ENCODE measurements at regions not wholly inside any gene's neighbourhood (a gene's known extent, or its start where the extent isn't known, plus 50 kb on each side); places are given as distances from the start of the nearest gene placed in this dataset.
"Not testable (repeated sequence)": the region's sequence is repeated elsewhere in the genome, so short reads cannot be mapped to it uniquely, and the experiment has no call there.

DNA sequence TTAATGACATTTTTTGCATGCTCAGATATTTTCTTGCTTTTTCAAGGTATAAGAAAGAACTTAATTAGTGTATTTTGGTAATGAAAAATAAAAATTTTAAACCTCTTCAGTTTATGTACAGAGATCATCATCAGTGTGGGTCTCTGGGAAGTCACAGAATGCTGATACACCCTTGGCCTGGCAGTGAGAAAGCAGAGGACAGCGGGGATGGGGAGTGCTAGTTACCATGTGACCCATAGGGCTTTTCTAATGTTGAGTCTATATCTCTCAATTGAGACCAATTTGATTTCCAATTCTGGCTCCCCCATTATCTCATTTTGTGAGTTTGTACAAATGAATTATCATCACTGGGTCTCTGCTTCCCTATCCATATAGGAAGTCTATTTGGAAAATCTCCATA lies 305.7 kb downstream of the CYRIA start:
- DNase-seq: no peak

DNA sequence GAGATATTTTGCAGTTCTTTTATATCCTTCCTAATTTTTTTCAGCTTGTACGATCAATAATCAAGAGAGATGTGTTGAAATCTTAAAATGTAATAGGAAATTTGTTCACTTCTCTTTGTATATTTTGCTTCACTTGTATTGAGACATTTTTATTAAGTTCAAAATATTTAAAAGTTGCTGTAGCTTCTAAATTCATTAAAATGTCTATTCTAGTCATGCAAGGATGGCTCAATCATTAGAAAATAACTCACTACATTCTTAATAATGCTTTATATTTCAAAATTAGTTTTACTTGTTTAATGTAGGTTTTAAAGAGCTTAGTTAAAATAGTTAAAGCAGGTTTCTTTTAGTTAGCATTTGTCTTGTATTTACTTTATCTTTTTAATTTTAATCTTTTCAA lies 308.4 kb downstream of the CYRIA start:
- no peak for DNase-seq

DNA sequence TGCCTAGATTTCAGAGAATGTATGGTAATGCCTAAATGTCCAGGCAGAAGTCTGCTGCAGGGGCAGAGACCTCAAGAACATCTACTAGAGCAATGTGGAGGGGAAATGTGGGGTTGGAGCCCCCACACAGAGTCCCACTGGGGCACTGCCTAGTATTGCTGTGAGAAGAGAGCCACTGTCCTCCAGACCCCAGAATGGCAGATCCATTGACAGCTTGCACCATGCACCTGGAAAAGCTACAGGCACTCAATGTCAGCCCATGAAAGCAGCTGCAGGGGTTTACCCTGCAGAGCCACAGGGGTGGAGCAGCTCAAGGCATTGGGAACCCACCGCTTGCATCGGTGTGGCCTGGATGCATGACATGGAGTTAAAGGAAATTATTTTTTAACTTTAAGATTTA lies 314.1 kb downstream of the CYRIA start:
- DNase-seq: no peak

DNA sequence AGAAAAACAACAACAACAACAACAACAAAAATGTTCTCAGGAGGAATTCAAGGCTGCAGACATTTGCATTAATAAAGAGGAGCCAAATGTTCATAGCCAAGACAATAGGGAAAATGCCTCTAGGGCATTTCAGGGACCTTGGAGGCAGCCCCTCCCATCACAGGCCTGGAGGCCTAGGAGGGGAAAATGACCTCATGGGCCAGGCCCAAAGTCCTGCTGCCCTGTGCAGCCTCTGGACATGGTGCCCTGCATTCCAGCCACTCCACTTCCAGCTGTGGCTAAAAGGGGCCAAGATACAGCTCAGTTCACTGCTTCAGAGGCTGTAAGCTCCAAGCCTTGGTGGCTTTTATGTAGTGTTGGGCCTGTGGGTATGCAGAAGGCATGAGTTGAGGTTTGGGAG lies 314.5 kb downstream of the CYRIA start:
- DNase-seq: no peak

DNA sequence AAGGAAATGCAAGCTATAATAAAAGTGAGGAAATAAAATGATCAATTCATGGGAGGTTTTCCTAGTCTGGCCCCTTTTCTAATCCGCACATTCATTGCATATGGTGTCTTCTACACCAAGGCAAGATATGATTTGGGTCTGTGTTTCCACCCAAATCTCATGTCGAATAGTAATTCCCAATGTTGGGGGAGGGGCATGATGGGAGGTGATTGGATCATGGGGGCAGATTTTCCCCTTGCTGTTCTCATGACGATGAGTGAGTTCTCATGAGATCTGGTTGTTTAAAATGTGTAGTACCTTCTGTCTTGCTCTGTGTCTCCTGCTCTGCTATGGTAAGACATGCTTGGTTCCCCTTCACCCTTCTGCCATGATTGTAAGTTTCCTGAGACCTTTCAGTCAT lies 315.4 kb downstream of the CYRIA start:
- DNase-seq: no peak

DNA sequence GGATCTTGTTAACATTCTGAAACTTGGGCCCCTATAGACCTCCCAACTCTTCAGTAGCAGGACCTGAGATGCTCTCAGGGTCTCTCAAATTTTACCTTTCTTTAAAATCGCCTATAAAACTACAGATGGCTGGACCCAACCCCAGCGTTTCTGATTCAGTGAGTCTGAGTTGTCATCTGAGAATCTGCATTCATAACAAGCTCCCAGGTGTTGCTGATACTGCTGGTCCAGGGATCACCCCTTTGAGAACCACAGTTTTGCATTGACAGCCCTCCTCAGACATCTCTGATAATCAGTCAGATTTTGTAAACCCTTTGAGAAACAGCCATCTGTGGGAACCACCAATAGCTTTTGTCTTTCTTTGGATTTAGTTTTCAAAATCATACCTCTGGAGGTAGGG lies 315.8 kb downstream of the CYRIA start:
- DNase-seq: no peak

DNA sequence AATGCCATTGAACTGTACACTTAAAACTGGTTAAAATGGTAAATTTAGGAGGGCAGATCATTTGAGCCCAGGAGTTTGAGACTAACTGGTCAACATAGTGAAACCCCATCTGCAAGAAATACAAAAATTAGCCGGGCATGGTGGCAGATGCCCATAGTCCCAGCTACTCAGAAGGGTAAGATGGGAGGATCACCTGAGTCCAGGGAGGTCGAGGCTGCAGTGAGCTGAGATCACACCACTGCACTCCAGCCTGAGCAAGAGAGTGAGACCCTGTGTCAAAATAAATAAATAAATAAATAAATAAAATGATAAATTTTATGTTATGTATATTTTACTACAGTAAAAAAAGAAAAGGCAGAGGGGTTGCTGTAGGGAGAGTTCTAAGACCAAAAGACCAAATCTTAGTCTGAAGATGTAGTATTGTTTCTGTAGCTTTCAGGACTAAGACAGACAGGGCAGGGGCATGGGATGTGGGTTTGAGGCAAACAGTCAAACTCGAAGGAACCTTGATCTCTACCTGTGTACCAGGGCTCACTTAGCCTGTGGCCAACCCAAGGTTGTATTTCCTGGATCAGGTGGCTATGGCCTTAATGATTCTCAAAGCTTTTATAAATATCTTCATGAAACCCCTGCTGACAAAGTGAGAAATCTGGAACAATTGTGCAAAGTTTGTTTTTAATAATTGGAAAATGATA lies 316.7 kb downstream of the CYRIA start:
- DNase-seq: no peak

DNA sequence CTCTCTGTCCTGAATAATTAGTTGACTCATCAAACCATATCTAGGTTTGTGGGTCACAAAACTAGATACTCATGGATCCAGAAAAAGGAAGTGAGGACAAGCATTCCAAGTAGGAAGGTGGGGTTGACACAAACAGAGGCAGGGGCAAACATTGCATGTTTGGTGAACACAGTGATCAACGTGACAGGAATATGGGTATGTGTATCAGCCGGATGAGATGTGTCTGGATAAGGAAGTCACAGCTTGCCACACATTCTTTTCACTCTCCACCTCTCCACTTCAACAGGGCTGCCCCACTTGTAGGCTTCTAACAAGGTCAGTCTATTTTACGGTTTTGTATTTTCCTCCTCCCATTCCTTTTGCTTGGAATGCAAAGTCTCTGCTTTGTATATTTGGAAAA lies 319.0 kb downstream of the CYRIA start:
- no peak for DNase-seq

DNA sequence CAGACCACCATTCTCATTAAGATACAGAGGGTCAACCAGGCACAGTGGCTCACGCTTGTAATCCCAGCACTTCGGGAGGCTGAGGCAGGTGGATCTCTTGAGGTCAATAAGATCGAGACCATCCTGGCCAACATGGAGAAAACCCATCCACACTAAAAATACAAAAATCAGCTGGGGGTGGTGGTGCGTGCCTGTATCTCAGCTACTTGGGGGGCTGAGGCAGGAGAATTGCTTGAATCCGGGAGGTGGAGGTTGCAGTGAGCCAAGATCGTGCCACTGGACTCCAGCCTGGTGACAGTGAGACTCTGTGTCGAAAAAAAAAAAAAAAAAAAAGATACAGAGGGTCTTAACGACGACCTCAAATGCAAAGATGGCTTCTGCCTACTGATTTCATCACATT lies 320.4 kb downstream of the CYRIA start:
- DNase-seq: not testable (repeated sequence)

DNA sequence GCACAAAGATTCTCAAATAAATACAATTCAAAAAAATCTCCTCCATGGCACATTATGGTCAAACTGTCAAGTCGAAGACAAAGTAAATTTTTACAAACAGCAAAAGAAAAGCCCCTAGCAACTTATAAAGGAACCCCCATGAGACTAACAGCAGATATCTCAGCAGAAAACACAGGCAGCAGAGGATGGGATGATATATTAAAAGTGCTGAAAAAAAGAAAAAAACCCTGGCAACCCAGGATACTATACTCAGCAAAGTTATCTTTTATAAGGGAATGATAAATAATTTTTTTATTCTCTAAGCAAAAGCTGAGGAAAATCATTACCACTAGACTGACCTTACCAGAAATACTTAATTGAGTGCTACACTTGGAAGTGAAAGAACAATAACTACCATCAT lies 326.4 kb downstream of the CYRIA start:
- DNase-seq: no peak

DNA sequence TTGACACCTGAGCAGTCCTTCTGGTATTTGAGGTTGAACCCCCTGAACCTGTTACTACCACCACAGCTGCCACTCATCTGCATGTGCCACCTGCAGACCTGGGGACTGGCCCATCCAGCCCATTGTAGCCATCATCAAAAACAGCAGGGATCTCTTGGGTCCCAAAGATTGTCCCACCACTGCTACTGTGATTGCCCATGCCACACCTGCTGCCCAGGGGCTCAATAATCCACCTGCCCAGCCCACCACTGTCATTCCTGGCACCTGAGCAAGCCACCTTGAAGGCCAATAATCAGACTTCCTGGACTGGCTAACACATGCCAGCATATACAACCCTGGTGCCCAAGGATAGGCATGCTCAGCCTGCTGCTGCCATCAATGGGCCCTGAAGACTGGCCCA lies 327.6 kb downstream of the CYRIA start:
- no peak for DNase-seq

DNA sequence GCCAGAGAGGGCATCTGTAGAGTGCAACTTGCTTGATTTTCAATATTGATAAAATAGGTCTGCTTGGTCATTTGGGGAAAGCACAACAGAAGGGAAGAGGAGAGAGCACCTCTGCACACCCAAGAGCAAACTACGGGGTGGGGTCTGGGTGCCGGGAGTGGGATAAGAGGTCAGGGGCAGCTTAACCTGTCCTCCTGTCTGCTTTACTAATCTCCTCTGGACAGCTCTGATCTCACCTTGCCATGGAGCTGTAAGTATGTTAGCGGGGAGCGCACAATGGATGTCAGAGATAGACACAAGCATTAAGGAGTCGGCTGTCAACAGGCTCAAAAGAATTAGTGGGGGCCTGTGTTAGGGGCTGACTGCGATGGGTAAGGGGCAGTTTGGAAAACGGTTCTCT lies 328.7 kb downstream of the CYRIA start:
- DNase-seq: no peak

DNA sequence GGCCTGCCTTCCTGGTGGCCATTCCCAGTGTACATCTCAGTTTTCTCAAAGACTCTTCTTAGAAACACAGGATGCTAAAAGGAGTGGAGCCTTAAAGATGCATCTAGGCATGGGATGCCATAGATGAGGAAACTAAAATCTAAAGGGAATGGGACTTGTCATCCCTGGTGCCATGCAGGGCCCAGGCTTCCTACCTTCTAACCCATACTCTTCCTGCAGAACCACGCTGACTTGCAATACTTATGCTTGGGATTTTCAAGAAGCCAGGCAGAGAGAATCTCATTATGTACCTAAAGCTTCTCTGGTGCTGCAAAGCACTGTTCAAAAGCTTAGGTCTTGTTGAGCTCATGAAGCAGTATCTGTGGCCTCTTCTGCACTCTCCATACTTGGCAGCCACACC lies 329.1 kb downstream of the CYRIA start:
- no peak for DNase-seq

DNA sequence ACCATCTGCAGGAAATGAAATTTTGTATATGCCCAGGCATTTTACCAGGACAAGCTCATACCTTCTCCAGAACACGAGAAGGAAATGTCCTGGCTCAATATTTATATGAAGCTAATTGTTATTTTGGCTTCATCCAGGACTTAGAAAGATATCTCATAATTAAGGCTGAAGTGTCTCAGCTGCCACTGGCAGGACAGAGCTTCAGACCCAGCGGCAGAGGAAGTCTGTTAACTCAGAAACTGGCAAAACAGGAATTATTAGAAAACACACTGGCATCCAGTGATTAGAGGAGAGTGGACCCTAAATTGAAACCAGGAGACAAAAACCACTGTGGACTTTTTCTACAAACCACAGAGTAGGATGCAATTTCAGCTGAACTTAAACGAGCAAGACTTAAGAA lies 329.7 kb downstream of the CYRIA start:
- no peak for DNase-seq

DNA sequence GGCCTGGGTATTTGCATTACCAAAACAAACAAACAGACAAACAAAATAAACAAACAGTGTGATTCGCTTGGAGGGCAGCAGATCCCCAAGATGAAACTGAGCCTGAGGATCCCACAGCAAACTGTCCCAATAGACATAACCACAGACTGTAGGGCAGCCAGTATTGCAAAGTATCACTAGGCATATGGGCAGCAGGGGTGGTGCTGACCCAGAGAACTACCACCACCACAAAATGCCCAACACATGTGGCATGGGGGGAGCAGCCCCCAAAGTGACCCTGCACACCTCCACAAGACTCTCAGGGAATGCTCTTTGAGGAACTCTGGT lies 330.1 kb downstream of the CYRIA start:
- DNase-seq: no peak

DNA sequence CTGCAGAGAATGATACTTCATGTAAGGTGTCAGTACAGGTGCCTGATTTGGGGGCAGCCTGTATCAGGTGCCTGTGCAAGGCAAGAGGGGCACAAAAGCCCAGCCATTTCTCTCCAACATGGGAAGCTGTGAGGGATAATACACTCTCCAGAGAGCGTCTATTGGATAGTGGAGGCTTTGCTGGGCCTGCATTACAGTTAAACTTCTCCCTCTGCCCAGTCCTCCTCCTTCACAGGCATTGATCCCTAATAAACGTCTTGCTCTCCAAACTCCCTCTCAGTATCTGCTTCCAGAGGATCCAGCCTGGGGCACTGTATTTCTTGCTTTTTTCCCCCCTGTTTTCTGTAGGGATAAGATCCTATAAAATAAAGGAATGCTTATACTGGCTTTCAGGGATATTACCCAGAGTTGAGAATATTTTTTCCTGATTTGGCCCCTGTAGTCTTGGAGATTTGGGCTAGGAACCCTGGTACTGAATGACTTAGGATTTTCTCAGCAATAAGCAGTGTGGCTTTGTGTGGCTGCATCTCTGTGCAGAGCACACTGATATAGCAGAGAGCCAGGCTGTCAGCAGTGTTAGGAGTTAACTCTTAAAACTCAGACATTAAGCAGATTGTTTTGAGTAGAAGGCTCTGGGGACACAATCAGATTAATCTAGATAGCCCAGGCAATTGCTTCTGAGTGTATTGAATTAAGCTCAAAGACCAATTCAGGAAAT lies 330.6 kb downstream of the CYRIA start:
- no peak for DNase-seq

DNA sequence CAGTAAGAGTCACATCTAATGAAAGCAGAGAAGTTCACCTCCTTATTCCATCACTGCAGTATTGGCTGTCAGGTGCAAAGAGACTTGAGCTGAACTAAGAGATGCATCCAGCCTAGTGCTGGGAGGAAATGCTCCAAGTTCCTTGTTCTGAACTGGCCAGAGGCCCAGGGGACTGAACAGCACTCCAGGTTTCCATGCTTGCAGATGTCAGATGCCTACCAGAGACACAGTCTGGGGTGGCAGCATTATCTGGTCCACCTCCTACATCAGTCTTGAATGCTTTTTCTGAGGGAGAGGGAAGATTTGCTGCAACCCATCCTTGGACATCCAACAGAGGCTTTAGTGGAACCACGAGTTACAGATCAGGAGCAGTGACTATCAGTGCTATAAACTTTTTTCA lies 331.3 kb downstream of the CYRIA start:
- no peak for DNase-seq

DNA sequence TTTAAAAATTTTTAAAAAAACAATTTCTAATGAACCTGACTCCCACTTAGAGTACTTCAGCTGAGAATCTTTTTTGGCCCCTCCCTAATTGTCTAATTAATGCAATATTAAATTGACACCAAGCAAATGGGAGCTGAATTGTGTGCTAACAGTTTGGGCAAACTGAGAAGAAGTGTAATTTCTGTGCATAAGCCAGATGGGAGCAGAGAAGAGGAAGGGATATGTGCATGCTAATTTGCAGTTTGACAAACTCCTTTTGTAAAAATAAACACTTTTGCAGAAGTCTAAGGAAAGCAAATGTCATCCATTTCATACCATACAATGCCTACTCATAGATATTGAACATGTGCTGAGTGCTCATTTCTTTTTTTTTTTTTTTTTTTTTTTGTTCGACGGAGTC lies 332.0 kb downstream of the CYRIA start:
- no peak for DNase-seq

DNA sequence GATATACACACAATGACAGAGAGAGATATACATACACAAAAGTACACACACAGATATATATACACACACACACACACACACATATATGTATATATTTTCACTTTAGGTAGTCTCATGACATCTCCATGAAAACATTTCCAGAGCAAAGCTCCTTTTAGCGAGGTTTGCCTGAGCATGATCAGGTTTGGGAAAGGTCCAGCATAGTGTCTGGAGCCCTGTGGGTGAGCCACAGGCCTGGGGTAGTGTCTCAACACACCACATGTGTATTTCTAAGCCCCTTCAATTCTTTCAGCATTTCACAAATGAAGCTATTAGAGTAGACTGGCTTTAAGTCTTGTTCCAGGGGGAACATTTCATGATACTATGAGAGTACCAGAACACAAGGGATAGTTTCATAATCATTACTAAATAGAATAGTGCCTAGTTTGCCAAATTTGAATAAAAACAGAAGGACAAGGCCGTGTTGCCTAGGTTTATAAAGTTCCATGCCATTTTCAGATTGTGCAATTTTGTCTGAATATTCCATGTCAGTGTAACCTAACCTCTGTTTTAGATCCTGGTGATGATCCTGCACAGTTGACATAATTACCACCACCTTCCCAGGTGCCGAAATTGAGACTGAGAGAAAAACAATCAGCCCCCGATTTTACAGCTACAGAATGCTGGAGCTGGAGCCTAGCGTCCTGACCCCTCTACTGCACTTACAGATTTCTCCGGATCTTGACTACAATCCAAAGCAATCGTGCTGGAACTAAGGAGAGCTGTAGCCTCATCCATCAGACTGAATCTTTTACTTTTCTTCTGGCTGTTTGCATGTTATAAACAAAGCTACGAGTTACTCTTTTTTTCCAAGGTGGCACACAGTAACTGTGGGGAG lies 332.7 kb downstream of the CYRIA start:
- DNase-seq: no peak

DNA sequence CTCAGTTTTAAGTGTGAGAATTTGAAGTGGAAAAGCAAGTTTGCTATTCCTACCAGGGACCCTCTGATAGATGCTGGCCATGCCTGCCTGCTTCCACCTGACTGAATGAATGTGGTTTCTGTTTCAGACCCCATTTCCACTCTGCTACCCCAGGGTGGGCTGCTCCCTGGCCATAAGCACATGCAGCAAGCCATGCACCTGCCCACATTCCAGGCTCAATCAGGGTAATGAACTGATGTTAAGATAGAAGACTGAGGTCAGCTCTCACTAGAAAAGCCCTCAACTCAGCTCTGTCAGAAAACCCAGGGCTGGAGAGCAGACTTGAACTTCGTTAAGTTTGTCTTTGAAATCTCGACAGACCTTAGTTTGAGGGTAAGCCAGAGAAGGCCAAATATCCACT lies 333.9 kb downstream of the CYRIA start:
- no peak for DNase-seq

DNA sequence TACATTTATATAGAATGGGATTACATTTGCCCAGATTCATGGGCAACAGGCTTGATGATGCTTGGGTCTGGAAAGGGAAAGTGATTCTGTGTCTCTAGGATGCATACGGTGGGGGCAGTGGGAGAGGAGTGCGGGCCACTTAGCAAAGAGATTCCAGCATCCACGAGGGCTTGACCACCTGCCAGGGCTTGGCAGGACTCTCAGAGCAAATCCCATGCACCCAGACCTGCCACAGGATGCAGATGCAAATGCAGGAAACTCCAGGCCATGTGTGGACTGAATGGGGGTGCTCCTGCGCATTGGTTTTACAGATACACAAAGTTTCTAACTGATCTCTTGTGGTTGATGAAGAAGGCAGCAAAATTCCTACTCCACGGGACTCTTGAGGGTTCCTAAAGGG lies 334.7 kb downstream of the CYRIA start:
- DNase-seq: no peak

DNA sequence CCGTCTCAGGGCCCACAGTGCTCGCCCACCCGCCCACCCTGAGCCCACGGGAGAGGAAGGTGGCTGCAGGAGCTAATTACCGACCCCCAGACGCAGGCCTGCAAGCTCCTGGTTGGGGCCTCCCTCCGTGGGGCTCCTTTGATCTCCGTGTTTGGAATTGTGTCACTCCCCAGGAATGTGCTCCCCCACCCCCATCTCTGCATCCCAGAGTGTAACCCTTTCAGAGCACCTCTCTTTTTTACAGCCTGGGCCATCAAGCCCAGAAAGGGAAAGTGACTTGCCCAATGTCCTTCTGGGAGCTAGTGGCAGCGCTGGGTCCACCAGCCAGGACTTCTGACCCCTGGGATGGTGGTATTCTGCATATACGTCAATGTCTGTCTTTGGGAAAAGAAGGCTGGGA lies 335.1 kb downstream of the CYRIA start:
- no peak for DNase-seq

DNA sequence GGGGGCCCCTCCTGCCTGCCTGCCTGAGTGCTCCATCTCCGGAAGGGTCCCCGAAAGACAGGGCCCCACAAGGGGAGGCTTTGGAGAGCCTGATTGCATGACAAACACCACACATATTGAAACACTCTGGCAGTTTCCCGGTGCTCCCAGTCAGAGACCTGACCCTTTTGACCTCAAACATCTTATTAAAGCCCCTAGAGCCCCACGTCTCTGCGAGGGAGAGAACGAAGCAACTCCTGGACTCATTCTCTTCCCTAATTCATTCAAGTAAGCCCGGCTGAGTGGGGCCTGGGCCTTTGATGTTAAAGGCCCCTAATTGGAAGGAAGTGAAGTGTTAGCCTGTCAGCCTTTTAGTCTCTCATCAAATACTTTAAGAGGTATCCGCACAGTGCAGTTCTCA lies 335.6 kb downstream of the CYRIA start:
- DNase-seq: no peak

DNA sequence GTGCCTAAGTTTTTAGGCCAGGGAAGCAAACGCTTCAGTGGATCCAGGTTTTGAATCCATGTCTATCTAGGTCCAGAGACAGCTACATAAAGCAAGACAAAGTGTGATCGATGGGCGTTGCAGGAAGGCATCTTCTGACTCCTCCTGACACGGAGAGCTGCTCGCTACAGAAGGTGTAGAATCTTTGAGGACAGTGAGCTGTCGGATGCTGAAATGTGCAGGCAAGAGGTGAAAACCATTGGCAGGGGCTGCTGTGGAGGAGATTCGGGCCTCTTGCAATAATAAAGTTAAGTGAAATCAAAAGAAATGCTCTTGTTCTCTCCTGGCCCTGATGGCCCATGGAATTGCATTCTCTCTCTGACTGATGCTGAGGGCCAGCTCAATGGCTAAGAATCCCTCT lies 336.2 kb downstream of the CYRIA start:
- no peak for DNase-seq

Data from T-helper 9 cell (primary cell).